ENCODE measurements at regions not wholly inside any gene's neighbourhood (a gene's known extent, or its start where the extent isn't known, plus 50 kb on each side); places are given as distances from the start of the nearest gene placed in this dataset.

DNA sequence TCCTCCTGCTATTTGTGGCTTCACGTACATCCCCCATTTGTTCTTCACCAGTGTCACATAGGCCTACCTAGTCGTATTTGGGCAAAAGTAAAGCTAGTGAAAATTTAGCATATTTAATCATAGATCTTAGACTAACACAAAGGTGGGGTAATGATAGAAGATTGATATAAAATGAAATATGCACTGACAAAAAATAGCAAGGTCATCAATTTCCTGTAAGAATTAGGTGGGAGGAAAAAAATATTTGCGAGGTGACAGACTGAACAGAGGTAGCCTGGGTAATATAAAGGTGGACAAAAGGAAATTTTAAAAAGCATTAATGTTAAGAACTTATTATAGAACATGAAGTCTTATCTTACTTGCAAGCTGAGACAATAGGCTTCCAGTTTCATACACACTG is 239.9 kb downstream of the PCDH10 start:
- Mint-ChIP-seq H3K36me3 (no peaks in the 10 kb centered on the region), H3K27ac (no peak overlapping the region), H3K4me1 (no peaks in the 10 kb centered on the region), H3K4me3 (no peak overlapping the region), H3K9me3 (peaks cover 0 to 5% (median 0%) of the 10 kb centered on the region in 7 donors), H3K27me3 (ENCODE audit: low read depth in 3 of 3) (no peaks in the 10 kb centered on the region)
- no peaks in the 10 kb centered on the region for H3K4me1 ChIP-seq (ENCODE audit: control insufficient read depth in 1 of 2, insufficient read depth in 2 of 2, low read length in 2 of 2)
- H3K27me3 ChIP-seq (ENCODE audit: control insufficient read depth in 2 of 2, insufficient read depth in 2 of 2, low read length in 2 of 2): no peaks in the 10 kb centered on the region
- TF ChIP-seq, protein P1, sequence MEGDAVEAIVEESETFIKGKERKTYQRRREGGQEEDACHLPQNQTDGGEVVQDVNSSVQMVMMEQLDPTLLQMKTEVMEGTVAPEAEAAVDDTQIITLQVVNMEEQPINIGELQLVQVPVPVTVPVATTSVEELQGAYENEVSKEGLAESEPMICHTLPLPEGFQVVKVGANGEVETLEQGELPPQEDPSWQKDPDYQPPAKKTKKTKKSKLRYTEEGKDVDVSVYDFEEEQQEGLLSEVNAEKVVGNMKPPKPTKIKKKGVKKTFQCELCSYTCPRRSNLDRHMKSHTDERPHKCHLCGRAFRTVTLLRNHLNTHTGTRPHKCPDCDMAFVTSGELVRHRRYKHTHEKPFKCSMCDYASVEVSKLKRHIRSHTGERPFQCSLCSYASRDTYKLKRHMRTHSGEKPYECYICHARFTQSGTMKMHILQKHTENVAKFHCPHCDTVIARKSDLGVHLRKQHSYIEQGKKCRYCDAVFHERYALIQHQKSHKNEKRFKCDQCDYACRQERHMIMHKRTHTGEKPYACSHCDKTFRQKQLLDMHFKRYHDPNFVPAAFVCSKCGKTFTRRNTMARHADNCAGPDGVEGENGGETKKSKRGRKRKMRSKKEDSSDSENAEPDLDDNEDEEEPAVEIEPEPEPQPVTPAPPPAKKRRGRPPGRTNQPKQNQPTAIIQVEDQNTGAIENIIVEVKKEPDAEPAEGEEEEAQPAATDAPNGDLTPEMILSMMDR (IDR thresholded peaks at IDR 0.05): no peak
- no peaks in the 10 kb centered on the region for H3K36me3 ChIP-seq (replicated peaks in 1 of 2; ENCODE audit: control insufficient read depth in 1 of 2, insufficient read depth in 2 of 2, low read length in 2 of 2)
- no peak overlapping the region for H3K9ac ChIP-seq (ENCODE audit: insufficient read depth, low read length, poor library complexity, severe bottlenecking)
- no peaks in the 10 kb centered on the region for H3K79me2 ChIP-seq (ENCODE audit: insufficient read depth, low read length)
- WGBS (ENCODE audit: insufficient coverage): no CpG with 5 or more reads among the region's 3 CpGs
- H3K4me3 ChIP-seq (replicated peaks in 1 of 3; ENCODE audit: low read depth in 2 of 3, low read length in 3 of 3): no peak overlapping the region
- no peak overlapping the region for H3K4me2 ChIP-seq (replicated peaks; ENCODE audit: extremely low read depth, low read length, poor library complexity, severe bottlenecking)
- H4K20me1 ChIP-seq (ENCODE audit: insufficient read depth, low read length): no peaks in the 10 kb centered on the region
- no peak overlapping the region for H2AFZ ChIP-seq (ENCODE audit: insufficient read depth, low read depth, low read length, poor library complexity, severe bottlenecking)
- peaks cover 7% of the 10 kb centered on the region in 2 donors for H3K9me3 ChIP-seq (replicated peaks in 1 of 2; ENCODE audit: control insufficient read depth in 1 of 2, insufficient read depth in 1 of 2, low read length in 2 of 2)
- no peak overlapping the region for H3K27ac ChIP-seq (ENCODE audit: low read depth in 1 of 2, low read length in 2 of 2)
- intact Hi-C loops (cut with micrococcal nuclease): no loop called here
- DNase-seq: no peak

DNA sequence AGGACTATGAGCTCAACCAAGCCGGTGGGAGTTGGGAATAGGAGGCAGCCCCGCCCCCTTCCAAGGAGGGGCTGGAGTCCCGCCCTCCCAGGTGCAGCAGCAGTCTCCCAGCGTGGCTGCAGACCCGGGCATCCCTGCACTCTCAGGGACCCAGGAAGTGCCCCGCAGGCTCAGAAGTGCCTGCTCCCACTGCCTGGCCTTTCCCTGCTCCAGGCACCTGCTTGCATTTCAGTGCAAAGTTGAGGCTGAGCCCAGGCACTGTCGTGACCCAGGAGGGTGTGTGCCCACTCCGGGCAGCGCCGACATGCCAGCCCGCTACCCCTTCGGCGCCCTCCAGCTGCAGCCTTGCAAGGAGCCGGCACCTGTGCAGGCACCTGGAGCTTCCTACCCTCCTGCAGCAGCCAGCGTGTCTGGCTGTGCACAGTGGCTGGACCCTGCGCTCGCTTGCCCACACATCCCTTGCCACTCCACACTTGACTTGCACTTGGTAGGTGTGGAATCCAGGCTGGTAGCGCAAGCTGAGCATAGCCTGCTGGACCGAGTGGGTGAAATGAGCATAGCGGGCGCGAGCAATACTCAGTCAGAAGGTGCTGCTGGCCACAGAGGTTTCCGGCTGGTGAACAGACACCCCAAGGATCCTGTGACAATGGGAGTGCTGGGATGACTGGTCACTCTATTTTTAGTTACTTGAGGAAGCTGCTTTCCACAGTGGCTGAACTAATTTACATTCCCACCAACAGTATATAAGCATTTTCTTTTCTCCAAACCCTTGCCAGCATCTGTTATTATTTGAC is 236.3 kb downstream of the PCDH10 start:
- H4K20me1 ChIP-seq (ENCODE audit: insufficient read depth, low read length): no peaks in the 10 kb centered on the region
- 91% methylated on average over 17 of the region's 23 CpGs for WGBS (ENCODE audit: insufficient coverage)
- H3K27me3 ChIP-seq (ENCODE audit: control insufficient read depth in 2 of 2, insufficient read depth in 2 of 2, low read length in 2 of 2): no peaks in the 10 kb centered on the region

More for the DNA sequence above, 236.3 kb downstream of the PCDH10 start:
- H3K9me3 ChIP-seq (replicated peaks in 1 of 2; ENCODE audit: control insufficient read depth in 1 of 2, insufficient read depth in 1 of 2, low read length in 2 of 2): peaks cover 5 to 7% of the 10 kb centered on the region in 2 donors
- H3K4me1 ChIP-seq (ENCODE audit: control insufficient read depth in 1 of 2, insufficient read depth in 2 of 2, low read length in 2 of 2): no peaks in the 10 kb centered on the region
- no peaks in the 10 kb centered on the region for H3K79me2 ChIP-seq (ENCODE audit: insufficient read depth, low read length)
- Mint-ChIP-seq H3K36me3 (no peaks in the 10 kb centered on the region), H3K4me3 (no peak overlapping the region), H3K9me3 (peaks cover 0 to 5% (median 0%) of the 10 kb centered on the region in 7 donors), H3K27ac (no peak overlapping the region), H3K4me1 (no peaks in the 10 kb centered on the region), H3K27me3 (ENCODE audit: low read depth in 3 of 3) (no peaks in the 10 kb centered on the region)
- no peak overlapping the region for H3K27ac ChIP-seq (ENCODE audit: low read depth in 1 of 2, low read length in 2 of 2)
- intact Hi-C loops (cut with micrococcal nuclease): no loop called here
- no peak for DNase-seq
- H3K4me3 ChIP-seq (replicated peaks in 1 of 3; ENCODE audit: low read depth in 2 of 3, low read length in 3 of 3): no peak overlapping the region
- no peak overlapping the region for H3K9ac ChIP-seq (ENCODE audit: insufficient read depth, low read length, poor library complexity, severe bottlenecking)
- TF ChIP-seq, protein P1 (IDR thresholded peaks at IDR 0.05): no peak
- H3K36me3 ChIP-seq (replicated peaks in 1 of 2; ENCODE audit: control insufficient read depth in 1 of 2, insufficient read depth in 2 of 2, low read length in 2 of 2): no peaks in the 10 kb centered on the region
- H2AFZ ChIP-seq (ENCODE audit: insufficient read depth, low read depth, low read length, poor library complexity, severe bottlenecking): no peak overlapping the region
- no peak overlapping the region for H3K4me2 ChIP-seq (replicated peaks; ENCODE audit: extremely low read depth, low read length, poor library complexity, severe bottlenecking)
